ENCODE measurements at regions not wholly inside any gene's neighbourhood (a gene's known extent, or its start where the extent isn't known, plus 50 kb on each side); places are given as distances from the start of the nearest gene placed in this dataset.

DNA sequence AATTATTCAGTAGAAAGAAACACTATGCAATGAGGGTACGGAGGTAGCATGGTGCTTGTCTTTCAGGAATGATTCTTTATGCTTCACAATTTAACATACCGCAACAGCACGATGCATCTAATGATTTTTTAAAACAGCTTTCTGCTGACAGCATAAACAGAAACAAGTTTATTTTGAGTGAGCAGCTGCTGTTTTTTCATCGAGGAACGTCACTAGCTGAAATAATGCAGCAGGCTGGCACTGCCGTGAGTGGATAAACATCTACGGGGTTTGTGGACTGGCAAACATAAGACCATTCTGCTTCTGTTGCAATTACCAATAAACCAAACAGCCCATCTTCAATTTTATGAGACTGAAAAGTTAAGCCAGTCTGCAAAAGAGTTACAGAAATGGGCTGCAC, 871.8 kb downstream of the RPS29 start:
- POLR2A ChIA-PET: no interaction called here
- Histone ChIP-seq H3K9me3 (ENCODE audit: control extremely low read depth in 1 of 3, control insufficient read depth in 2 of 3, insufficient read depth in 1 of 3, low read length in 2 of 3) (no peaks in the 10 kb centered on the region), H3K9ac (ENCODE audit: low read length) (no peak overlapping the region), H3K27ac (ENCODE audit: low read length in 2 of 2) (no peak overlapping the region), H3K4me1 (ENCODE audit: control insufficient read depth in 2 of 2, insufficient read depth in 2 of 2, low read length in 2 of 2) (no peaks in the 10 kb centered on the region), H3K27me3 (replicated peaks in 1 of 4; ENCODE audit: control extremely low read depth in 1 of 4, control insufficient read depth in 3 of 4, insufficient read depth in 4 of 4, low read length in 3 of 4) (no peaks in the 10 kb centered on the region), H3K4me2 (replicated peaks; ENCODE audit: low read depth, low read length, poor library complexity, severe bottlenecking) (no peak overlapping the region), H3K4me3 (ENCODE audit: control extremely low read depth in 1 of 5, extremely low read depth in 1 of 5, insufficient read depth in 1 of 5, low read depth in 2 of 5, low read length in 4 of 5) (no peak overlapping the region), H3K36me3 (replicated peaks in 1 of 2; ENCODE audit: control extremely low read depth in 1 of 2, control insufficient read depth in 1 of 2, extremely low read depth in 1 of 2, insufficient read depth in 2 of 2, low read length in 1 of 2) (no peaks in the 10 kb centered on the region), H3K79me2 (ENCODE audit: control insufficient read depth, insufficient read depth, low read length) (no peaks in the 10 kb centered on the region), H4K20me1 (ENCODE audit: control insufficient read depth, insufficient read depth, low read length, poor library complexity, severe bottlenecking) (no peaks in the 10 kb centered on the region), H2AFZ (ENCODE audit: insufficient read depth, low read depth, low read length, poor library complexity, severe bottlenecking) (no peak overlapping the region)
- ATAC-seq (ENCODE audit: low read depth) (no peak), DNase-seq (no peak)
- H3K4me1 Mint-ChIP-seq: no peaks in the 10 kb centered on the region
- 92% methylated on average over 6 of the region's 7 CpGs for WGBS (ENCODE audit: insufficient coverage)
- H3K9me3 Mint-ChIP-seq (ENCODE audit: insufficient read depth): no peaks in the 10 kb centered on the region
- intact Hi-C loops (cut with micrococcal nuclease): no loop called here
- no peak overlapping the region for H3K4me3 Mint-ChIP-seq
- TF ChIP-seq, protein P1, sequence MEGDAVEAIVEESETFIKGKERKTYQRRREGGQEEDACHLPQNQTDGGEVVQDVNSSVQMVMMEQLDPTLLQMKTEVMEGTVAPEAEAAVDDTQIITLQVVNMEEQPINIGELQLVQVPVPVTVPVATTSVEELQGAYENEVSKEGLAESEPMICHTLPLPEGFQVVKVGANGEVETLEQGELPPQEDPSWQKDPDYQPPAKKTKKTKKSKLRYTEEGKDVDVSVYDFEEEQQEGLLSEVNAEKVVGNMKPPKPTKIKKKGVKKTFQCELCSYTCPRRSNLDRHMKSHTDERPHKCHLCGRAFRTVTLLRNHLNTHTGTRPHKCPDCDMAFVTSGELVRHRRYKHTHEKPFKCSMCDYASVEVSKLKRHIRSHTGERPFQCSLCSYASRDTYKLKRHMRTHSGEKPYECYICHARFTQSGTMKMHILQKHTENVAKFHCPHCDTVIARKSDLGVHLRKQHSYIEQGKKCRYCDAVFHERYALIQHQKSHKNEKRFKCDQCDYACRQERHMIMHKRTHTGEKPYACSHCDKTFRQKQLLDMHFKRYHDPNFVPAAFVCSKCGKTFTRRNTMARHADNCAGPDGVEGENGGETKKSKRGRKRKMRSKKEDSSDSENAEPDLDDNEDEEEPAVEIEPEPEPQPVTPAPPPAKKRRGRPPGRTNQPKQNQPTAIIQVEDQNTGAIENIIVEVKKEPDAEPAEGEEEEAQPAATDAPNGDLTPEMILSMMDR (IDR thresholded peaks at IDR 0.05): no peak
- no peak for TF ChIP-seq EZH2 (IDR thresholded peaks at IDR 0.05; ENCODE audit: borderline replicate concordance, insufficient read depth, low read depth, low read length, poor library complexity, severe bottlenecking)
- no peak overlapping the region for H3K27ac Mint-ChIP-seq
- CTCF ChIA-PET: no interaction called here
- no peaks in the 10 kb centered on the region for H3K27me3 Mint-ChIP-seq

DNA sequence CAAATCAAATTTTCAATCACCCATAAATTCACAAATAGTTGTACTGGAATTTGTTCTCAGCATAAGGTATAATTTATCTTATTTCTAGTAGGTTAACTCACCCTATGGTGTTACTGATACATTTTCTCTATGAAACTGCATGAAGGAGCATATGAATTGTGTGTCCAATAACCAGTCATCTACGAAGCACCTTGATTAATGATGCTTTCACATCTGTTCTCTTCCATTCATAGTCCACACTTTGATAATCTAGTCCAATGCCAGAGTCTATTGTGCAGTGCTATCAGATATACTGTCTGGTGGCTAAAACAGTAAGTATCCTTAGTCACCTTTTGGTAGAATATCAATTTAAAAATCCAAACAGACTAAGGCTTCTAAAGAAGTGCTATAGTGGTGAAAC, 876.0 kb downstream of the RPS29 start:
- H3K27ac ChIP-seq (ENCODE audit: low read length in 2 of 2): no peak overlapping the region
- intact Hi-C loops (cut with micrococcal nuclease): no loop called here
- no peak overlapping the region for H3K4me3 ChIP-seq (ENCODE audit: control extremely low read depth in 1 of 5, extremely low read depth in 1 of 5, insufficient read depth in 1 of 5, low read depth in 2 of 5, low read length in 4 of 5)
- no peak overlapping the region for H3K4me3 Mint-ChIP-seq
- no peak overlapping the region for H3K27ac Mint-ChIP-seq
- CTCF ChIA-PET: no interaction called here
- no peak overlapping the region for H3K4me2 ChIP-seq (replicated peaks; ENCODE audit: low read depth, low read length, poor library complexity, severe bottlenecking)
- no peak overlapping the region for H2AFZ ChIP-seq (ENCODE audit: insufficient read depth, low read depth, low read length, poor library complexity, severe bottlenecking)
- H3K9me3 Mint-ChIP-seq (ENCODE audit: insufficient read depth): no peaks in the 10 kb centered on the region
- no peaks in the 10 kb centered on the region for H4K20me1 ChIP-seq (ENCODE audit: control insufficient read depth, insufficient read depth, low read length, poor library complexity, severe bottlenecking)
- TF ChIP-seq EZH2 (IDR thresholded peaks at IDR 0.05; ENCODE audit: borderline replicate concordance, insufficient read depth, low read depth, low read length, poor library complexity, severe bottlenecking): no peak
- TF ChIP-seq, protein P1 (IDR thresholded peaks at IDR 0.05): no peak
- H3K36me3 ChIP-seq (replicated peaks in 1 of 2; ENCODE audit: control extremely low read depth in 1 of 2, control insufficient read depth in 1 of 2, extremely low read depth in 1 of 2, insufficient read depth in 2 of 2, low read length in 1 of 2): no peaks in the 10 kb centered on the region
- WGBS (ENCODE audit: insufficient coverage): no CpG with 5 or more reads among the region's 1 CpG
- POLR2A ChIA-PET: no interaction called here
- no peaks in the 10 kb centered on the region for H3K9me3 ChIP-seq (ENCODE audit: control extremely low read depth in 1 of 3, control insufficient read depth in 2 of 3, insufficient read depth in 1 of 3, low read length in 2 of 3)
- no peaks in the 10 kb centered on the region for H3K27me3 ChIP-seq (replicated peaks in 1 of 4; ENCODE audit: control extremely low read depth in 1 of 4, control insufficient read depth in 3 of 4, insufficient read depth in 4 of 4, low read length in 3 of 4)
- no peaks in the 10 kb centered on the region for H3K4me1 Mint-ChIP-seq
- no peaks in the 10 kb centered on the region for H3K79me2 ChIP-seq (ENCODE audit: control insufficient read depth, insufficient read depth, low read length)
- no peaks in the 10 kb centered on the region for H3K4me1 ChIP-seq (ENCODE audit: control insufficient read depth in 2 of 2, insufficient read depth in 2 of 2, low read length in 2 of 2)
- H3K9ac ChIP-seq (ENCODE audit: low read length): no peak overlapping the region
- no peaks in the 10 kb centered on the region for H3K27me3 Mint-ChIP-seq
- ATAC-seq (ENCODE audit: low read depth) (no peak), DNase-seq (no peak)
